Endothelial cell of umbilical vein (primary cell): ENCODE measurements at regions not wholly inside any gene's neighbourhood (a gene's known extent, or its start where the extent isn't known, plus 50 kb on each side); places are given as distances from the start of the nearest gene placed in this dataset.

Experiments used
- BruUV-seq: library from RNA; stranded (reverse); fragments of 400-500 nt; replicated peaks from 2 replicates; lab custom pipeline; 2021; lab: Mats Ljungman, UMichigan
- CTCF ChIA-PET: fragments of 300-600, 350-600 bp; sonication (Branson Sonifier 250); formaldehyde crosslinking; loops from one replicate; lab custom pipeline; 2021; ENCODE audit warnings: antibody characterized with exemption, inconsistent platforms; lab: Charles Lee
- POLR2A ChIA-PET: fragments of 300-600, 350-600 bp; sonication (Branson Sonifier 250); formaldehyde crosslinking; loops from one replicate; lab custom pipeline; 2021; ENCODE audit warnings: antibody characterized with exemption, inconsistent platforms; lab: Charles Lee
- DNase-seq: peaks from one replicate; pipeline ENCODE4 v3.0.0-alpha.2; 2011; ENCODE audit warnings: low read depth, low spot score
- FAIRE-seq: peaks from 2 replicates; lab custom pipeline; 2011; peaks lifted over from hg19 to GRCh38; lab: Jason Lieb, UNC
- H2AFZ ChIP-seq: 2 replicates; pipeline ENCODE4 v1.6.0; 2012; ENCODE audit warnings: low read depth, low read length, control low read depth, inconsistent platforms
- H3K27ac ChIP-seq: 2 replicates; pipeline ENCODE4 v1.5.1; 2011; ENCODE audit warnings: low read depth, mild to moderate bottlenecking, control low read depth, low read length, moderate library complexity; ENCODE audit not compliant: insufficient read depth
- H3K27me3 ChIP-seq, 2 experiments: 2 replicates each; pipeline versions ENCODE4 v1.6.0 to v1.6.1; 2011; ENCODE audit warnings: low read length in 2 of 2, mixed read lengths in 1 of 2; ENCODE audit not compliant: control insufficient read depth in 2 of 2, insufficient read depth in 2 of 2
- H3K36me3 ChIP-seq, 2 experiments: 2 replicates in 1 of 2; 3 replicates in 1 of 2; pipeline ENCODE4 v1.5.1; 2011; ENCODE audit warnings: low read length in 2 of 2, mild to moderate bottlenecking in 1 of 2, moderate library complexity in 1 of 2; ENCODE audit not compliant: control insufficient read depth in 2 of 2, insufficient read depth in 2 of 2; ENCODE audit errors: extremely low read depth in 1 of 2
- H3K4me1 ChIP-seq: 3 replicates; pipeline ENCODE4 v1.5.1; 2011; ENCODE audit warnings: mild to moderate bottlenecking, low read length; ENCODE audit not compliant: control insufficient read depth, insufficient read depth; ENCODE audit errors: extremely low read depth
- H3K4me2 ChIP-seq: 2 replicates; pipeline ENCODE4 v1.6.1; 2011; ENCODE audit warnings: low read length, control low read depth, mixed read lengths; ENCODE audit not compliant: insufficient read depth
- H3K4me3 ChIP-seq, 3 experiments: fragments of 200-600 bp in 1 of 3; sonication (generic), shearing (Covaris generic) in 1 of 3; replicated peaks in 1 of 3; 2 replicates each; pipeline ENCODE4 v1.5.1; 2011 to 2016; ENCODE audit warnings: control low read depth in 3 of 3, low read length in 3 of 3, mild to moderate bottlenecking in 2 of 3, inconsistent platforms in 1 of 3, low read depth in 1 of 3, moderate library complexity in 1 of 3; ENCODE audit not compliant: insufficient read depth in 1 of 3
- H3K79me2 ChIP-seq: 2 replicates; pipeline ENCODE4 v1.6.0; 2012; ENCODE audit warnings: low read length, inconsistent platforms; ENCODE audit not compliant: control insufficient read depth, insufficient read depth
- H3K9ac ChIP-seq: replicated peaks from 2 replicates; pipeline ENCODE3; 2011; ENCODE audit warnings: low read length, control low read depth; ENCODE audit not compliant: insufficient read depth; ENCODE audit errors: extremely low read depth
- H3K9me1 ChIP-seq: replicated peaks from 3 replicates; pipeline ENCODE4 v1.6.0; 2011; ENCODE audit warnings: mild to moderate bottlenecking, low read length; ENCODE audit not compliant: control insufficient read depth, insufficient read depth; ENCODE audit errors: extremely low read depth
- H3K9me3 ChIP-seq: replicated peaks from 2 replicates; pipeline ENCODE4 v1.5.1; 2012; ENCODE audit warnings: low read length, inconsistent platforms; ENCODE audit not compliant: control insufficient read depth, insufficient read depth
- H4K20me1 ChIP-seq: replicated peaks from 2 replicates; pipeline ENCODE3; 2011; ENCODE audit warnings: mild to moderate bottlenecking, low read length; ENCODE audit not compliant: control insufficient read depth, insufficient read depth; ENCODE audit errors: extremely low read depth
- CTCF ChIP-seq, 2 donors: IDR thresholded peaks; 1 replicate in 1 of 2; 2 replicates in 1 of 2; pipeline ENCODE4 v1.5.1; 2011; ENCODE audit warnings: low read length in 2 of 2, mild to moderate bottlenecking in 2 of 2, moderate library complexity in 2 of 2, control low read depth in 1 of 2, inconsistent platforms in 1 of 2, low read depth in 1 of 2; ENCODE audit not compliant: insufficient read depth in 1 of 2; ENCODE audit errors: extremely low read depth in 1 of 2
- EZH2 ChIP-seq: IDR thresholded peaks from 2 replicates; pipeline ENCODE4 v1.6.1; 2012; ENCODE audit warnings: borderline replicate concordance, low read depth, mild to moderate bottlenecking, moderate library complexity, low read length, inconsistent platforms; ENCODE audit not compliant: severe bottlenecking
- FOS ChIP-seq: IDR thresholded peaks from 2 replicates; pipeline ENCODE4 v1.6.1; 2011; ENCODE audit warnings: mild to moderate bottlenecking, low read length, moderate library complexity, borderline replicate concordance; ENCODE audit not compliant: insufficient read depth
- GATA2 ChIP-seq: IDR thresholded peaks from 2 replicates; pipeline ENCODE4 v1.7.0; 2011; ENCODE audit warnings: low read depth, mild to moderate bottlenecking, moderate library complexity, mixed read lengths, low read length; ENCODE audit not compliant: insufficient read length, insufficient read depth
- JUN ChIP-seq: IDR thresholded peaks from 2 replicates; pipeline ENCODE4 v1.6.1; 2011; ENCODE audit warnings: borderline replicate concordance, low read depth; ENCODE audit not compliant: insufficient read length, insufficient read depth
- MAX ChIP-seq: IDR thresholded peaks from 2 replicates; pipeline ENCODE4 v1.6.1; 2011; ENCODE audit not compliant: insufficient read depth, insufficient read length
- MYC ChIP-seq: IDR thresholded peaks from one replicate; pipeline ENCODE4 v1.6.1; 2011; ENCODE audit warnings: mild to moderate bottlenecking, low read depth, low read length
- POLR2A ChIP-seq: IDR thresholded peaks from 2 replicates; pipeline ENCODE4 v1.6.1; 2012; ENCODE audit warnings: low read depth, mild to moderate bottlenecking, control low read depth, low read length
- POLR2AphosphoS5 ChIP-seq: IDR thresholded peaks from 2 replicates; pipeline ENCODE4 v1.6.1; 2012; ENCODE audit warnings: low read depth, mild to moderate bottlenecking, control low read depth, low read length, moderate library complexity; ENCODE audit not compliant: insufficient read depth
- dilution Hi-C: fragments of 300-500 bp; cut with MboI; formaldehyde crosslinking; loops from one replicate; pipeline ENCODE4 v1.15.0; 2019; ENCODE audit warnings: low sequenced_read_pairs; ENCODE audit not compliant: extremely low pct_ligation_motif_present
- intact Hi-C: fragments of 100-400 bp; cut with micrococcal nuclease; formaldehyde crosslinking; loops from one replicate; pipeline ENCODE4 v1.10.0; 2022

- ChIA-PET CTCF (no interaction called here), POLR2A (no interaction called here)
- no peaks in the 10 kb centered on the region for H3K79me2 ChIP-seq
- H2AFZ ChIP-seq: no peak overlapping the region
- FAIRE-seq: no peak
- H3K9me1 ChIP-seq: no peaks in the 10 kb centered on the region
- H3K27me3 ChIP-seq: no peaks in the 10 kb centered on the region
- H3K27ac ChIP-seq: no peak overlapping the region
- H3K9ac ChIP-seq: no peak overlapping the region
- intact Hi-C loops (no loop called here), dilution Hi-C loops (no loop called here)
- H3K4me2 ChIP-seq: no peak overlapping the region
- BruUV-seq: no TSS peak
- no peaks in the 10 kb centered on the region for H3K9me3 ChIP-seq
- H3K4me1 ChIP-seq: peaks cover 16% of the 10 kb centered on the region
- TF ChIP-seq FOS (no peak), MYC (no peak), GATA2 (no peak), EZH2 (no peak), MAX (no peak), JUN (no peak), CTCF (IDR thresholded peaks at IDR 0.05; ENCODE audit: extremely low read depth in 1 of 2, insufficient read depth in 1 of 2, low read depth in 1 of 2, low read length in 2 of 2) (no peak), POLR2A (no peak), POLR2AphosphoS5 (no peak)
- H3K4me3 ChIP-seq: no peak overlapping the region
- H3K36me3 ChIP-seq: no peaks in the 10 kb centered on the region
- DNase-seq: no peak
- H4K20me1 ChIP-seq: no peaks in the 10 kb centered on the region
Observed at GRCh38 chr3:112763258-112763657, 83.4 kb downstream of the CD200R1L start.
